GM18511 (cell line): ENCODE measurements at regions not wholly inside any gene's neighbourhood (a gene's known extent, or its start where the extent isn't known, plus 50 kb on each side); places are given as distances from the start of the nearest gene placed in this dataset.
"Not testable (repeated sequence)": the region's sequence is repeated elsewhere in the genome, so short reads cannot be mapped to it uniquely, and the experiment has no call there.

Source experiments
- ATAC-seq: cut with Tn5 transposase; IDR thresholded peaks from one replicate; pipeline ENCODE4 v1.9.1; 2021; ENCODE audit warnings: mild to moderate bottlenecking, moderate library complexity; ENCODE audit not compliant: unreplicated experiment

- no peak for ATAC-seq
Observed at GRCh38 chr13:105904034-105904742, 631.3 kb downstream of the EFNB2 start.

- no peak for ATAC-seq
Observed at GRCh38 chr13:105902396-105902795, 633.1 kb downstream of the EFNB2 start.

- ATAC-seq = no peak
Observed at GRCh38 chr13:105897575-105897974, 637.9 kb downstream of the EFNB2 start.

GRCh38 chr13:105894697-105895096 lies 640.8 kb downstream of the EFNB2 start:
- ATAC-seq = no peak

GRCh38 chr13:105890509-105890908 lies 645.0 kb downstream of the EFNB2 start:
- no peak for ATAC-seq

GRCh38 chr13:105878119-105878700 lies 657.3 kb downstream of the EFNB2 start:
- no peak for ATAC-seq

GRCh38 chr13:105874814-105875213 lies 660.6 kb downstream of the EFNB2 start:
- ATAC-seq = no peak

- no peak for ATAC-seq
Observed at GRCh38 chr13:105871768-105872167, 663.7 kb downstream of the EFNB2 start.

- no peak for ATAC-seq
Observed at GRCh38 chr13:105871326-105871725, 664.1 kb downstream of the EFNB2 start.

GRCh38 chr13:105863300-105863920 lies 672.1 kb downstream of the EFNB2 start:
- no peak for ATAC-seq

- no peak for ATAC-seq
Observed at GRCh38 chr13:105848494-105848893, 687.0 kb downstream of the EFNB2 start.

GRCh38 chr13:105847527-105848291 lies 687.8 kb downstream of the EFNB2 start:
- no peak for ATAC-seq

- no peak for ATAC-seq
Observed at GRCh38 chr13:105846923-105847322, 688.5 kb downstream of the EFNB2 start.

- ATAC-seq = no peak
Observed at GRCh38 chr13:105841286-105841685, 694.2 kb downstream of the EFNB2 start.

- ATAC-seq = no peak
Observed at GRCh38 chr13:105838231-105838630, 697.2 kb downstream of the EFNB2 start.

- not testable (repeated sequence) for ATAC-seq
Observed at GRCh38 chr13:105837295-105837694, 698.2 kb downstream of the EFNB2 start.

GRCh38 chr13:105830821-105831220 lies 704.6 kb downstream of the EFNB2 start:
- no peak for ATAC-seq

- ATAC-seq = no peak
Observed at GRCh38 chr13:105827111-105827809, 708.2 kb downstream of the EFNB2 start.

GRCh38 chr13:105825071-105825470 lies 710.4 kb downstream of the EFNB2 start:
- no peak for ATAC-seq

GRCh38 chr13:105821337-105821736 lies 714.1 kb downstream of the EFNB2 start:
- no peak for ATAC-seq

- no peak for ATAC-seq
Observed at GRCh38 chr13:105820415-105820814, 715.0 kb downstream of the EFNB2 start.
